H1 (cell line): ENCODE measurements at regions not wholly inside any gene's neighbourhood (a gene's known extent, or its start where the extent isn't known, plus 50 kb on each side); places are given as distances from the start of the nearest gene placed in this dataset.

Experiments used
- CBX5 ChIP-seq: fragments of 300-800, 300-1000 bp; sonication (generic); IDR thresholded peaks from 2 replicates; pipeline ENCODE4 v1.7.1; 2016; ENCODE audit warnings: antibody characterized with exemption, low read length, low read depth
- CREB1 ChIP-seq: IDR thresholded peaks from 2 replicates; pipeline ENCODE4 v1.6.1; 2012; ENCODE audit warnings: inconsistent platforms
- CTCF ChIP-seq, 3 experiments: IDR thresholded peaks; 1 replicate in 2 of 3; 2 replicates in 1 of 3; pipeline versions ENCODE4 v1.5.1 to v1.6.1; 2011; ENCODE audit warnings: low read length in 3 of 3, mild to moderate bottlenecking in 3 of 3, inconsistent platforms in 2 of 3, low read depth in 1 of 3, moderate library complexity in 1 of 3; ENCODE audit not compliant: insufficient read depth in 1 of 3; ENCODE audit errors: control extremely low read depth in 1 of 3
- RBBP5 ChIP-seq: IDR thresholded peaks from 2 replicates; pipeline ENCODE4 v1.7.1; 2012; ENCODE audit warnings: low read depth, mild to moderate bottlenecking, inconsistent platforms, low read length, moderate library complexity, borderline replicate concordance
- SUZ12 ChIP-seq: fragments of 200-600 bp; sonication (generic); IDR thresholded peaks from 2 replicates; pipeline ENCODE4 v1.6.1; 2012; ENCODE audit warnings: mild to moderate bottlenecking, inconsistent platforms, low read length, moderate library complexity, mixed read lengths
- TAF1 ChIP-seq: IDR thresholded peaks from 2 replicates; pipeline ENCODE4 v1.6.1; 2011; ENCODE audit warnings: mild to moderate bottlenecking, low read depth, low read length
- USF2 ChIP-seq: IDR thresholded peaks from 2 replicates; pipeline ENCODE4 v1.6.1; 2011; ENCODE audit warnings: low read length, improper control_type of control experiment

- TF ChIP-seq CREB1 (no peak), CTCF (IDR thresholded peaks at IDR 0.05; ENCODE audit: control extremely low read depth in 1 of 3, insufficient read depth in 1 of 3, low read depth in 1 of 3, low read length in 3 of 3) (no peak), RBBP5 (no peak), TAF1 (no peak), USF2 (no peak), SUZ12 (no peak), CBX5 (no peak)
These were observed 464.4 kb upstream of the IZUMO3 start for GRCh38 chr9:25010027-25010662.
